MCF 10A (cell line): ENCODE measurements at regions not wholly inside any gene's neighbourhood (a gene's known extent, or its start where the extent isn't known, plus 50 kb on each side); places are given as distances from the start of the nearest gene placed in this dataset.
"Not testable (repeated sequence)": the region's sequence is repeated elsewhere in the genome, so short reads cannot be mapped to it uniquely, and the experiment has no call there.

ENCODE experiments used
- BruUV-seq: library from RNA; stranded (reverse); fragments of 400-500 nt; replicated peaks from 2 replicates; lab custom pipeline; 2021; lab: Mats Ljungman, UMichigan
- CTCF ChIA-PET: fragments of 300-600 bp; sonication (Branson Sonifier 250); formaldehyde crosslinking; extraction: SDS; loops from one replicate; lab custom pipeline; 2021; ENCODE audit warnings: antibody characterized with exemption, inconsistent platforms; lab: Yijun Ruan, JAX
- POLR2A ChIA-PET: fragments of 300-600, 350-650 bp; sonication (Branson Sonifier 250); formaldehyde crosslinking; extraction: SDS; loops from one replicate; lab custom pipeline; 2020; ENCODE audit warnings: antibody characterized with exemption, inconsistent platforms; lab: Yijun Ruan, JAX
- DNase-seq: peaks from one replicate; pipeline ENCODE4 v3.0.0-alpha.2; 2018; ENCODE audit not compliant: unreplicated experiment
- H3K27ac Mint-ChIP-seq: one replicate; pipeline ENCODE4 v1.8.0; 2022; ENCODE audit warnings: mild to moderate bottlenecking, low read depth, mixed read lengths; ENCODE audit not compliant: unreplicated experiment
- H3K27me3 Mint-ChIP-seq: one replicate; pipeline ENCODE4 v1.8.0; 2022; ENCODE audit warnings: mixed read lengths; ENCODE audit not compliant: insufficient read depth, unreplicated experiment
- H3K36me3 Mint-ChIP-seq: one replicate; pipeline ENCODE4 v1.8.0; 2022; ENCODE audit warnings: mild to moderate bottlenecking, moderate library complexity, mixed read lengths; ENCODE audit not compliant: insufficient read depth, unreplicated experiment
- H3K4me1 Mint-ChIP-seq: one replicate; pipeline ENCODE4 v1.8.0; 2022; ENCODE audit warnings: mixed read lengths; ENCODE audit not compliant: insufficient read depth, unreplicated experiment
- H3K4me3 Mint-ChIP-seq: one replicate; pipeline ENCODE4 v1.8.0; 2022; ENCODE audit warnings: mild to moderate bottlenecking, moderate library complexity, mixed read lengths; ENCODE audit not compliant: unreplicated experiment
- H3K9me3 Mint-ChIP-seq: one replicate; pipeline ENCODE4 v1.8.0; 2022; ENCODE audit warnings: mixed read lengths; ENCODE audit not compliant: unreplicated experiment
- intact Hi-C: fragments of 100-400 bp; cut with micrococcal nuclease; formaldehyde crosslinking; loops from 2 replicates; pipeline ENCODE4 v1.14.1; 2022
- TF ChIP-seq, protein P1 (sequence below): fragments of 200-600 bp; IDR thresholded peaks from one replicate; pipeline ENCODE4 v1.8.0; 2022; ENCODE audit warnings: antibody characterized with exemption, mild to moderate bottlenecking; ENCODE audit not compliant: unreplicated experiment

DNA sequence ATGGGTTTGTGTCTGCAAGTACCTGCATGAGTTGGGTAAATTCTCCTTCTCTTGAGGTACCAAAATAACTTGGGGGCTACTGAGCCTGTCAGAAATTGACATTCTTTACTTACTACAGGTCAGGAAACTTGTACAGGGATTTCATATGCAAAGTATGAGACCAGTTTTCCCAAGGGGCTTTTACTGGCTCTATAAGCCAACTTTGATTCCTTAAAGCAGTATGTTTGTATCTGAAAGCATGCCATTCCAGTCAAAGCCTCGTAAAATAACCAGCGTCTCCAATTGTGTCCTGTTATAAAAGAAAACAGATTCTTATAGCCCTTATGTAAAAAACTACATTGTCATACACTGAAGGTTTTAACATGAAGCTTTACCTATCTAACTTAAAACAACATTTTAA lies 90.2 kb downstream of the ZNF467 start:
- peaks cover 5% of the 10 kb centered on the region for H3K36me3 Mint-ChIP-seq
- peaks cover 39% of the 10 kb centered on the region for H3K27me3 Mint-ChIP-seq
- H3K27ac Mint-ChIP-seq, result no peak overlapping the region
- TF ChIP-seq, protein P1, sequence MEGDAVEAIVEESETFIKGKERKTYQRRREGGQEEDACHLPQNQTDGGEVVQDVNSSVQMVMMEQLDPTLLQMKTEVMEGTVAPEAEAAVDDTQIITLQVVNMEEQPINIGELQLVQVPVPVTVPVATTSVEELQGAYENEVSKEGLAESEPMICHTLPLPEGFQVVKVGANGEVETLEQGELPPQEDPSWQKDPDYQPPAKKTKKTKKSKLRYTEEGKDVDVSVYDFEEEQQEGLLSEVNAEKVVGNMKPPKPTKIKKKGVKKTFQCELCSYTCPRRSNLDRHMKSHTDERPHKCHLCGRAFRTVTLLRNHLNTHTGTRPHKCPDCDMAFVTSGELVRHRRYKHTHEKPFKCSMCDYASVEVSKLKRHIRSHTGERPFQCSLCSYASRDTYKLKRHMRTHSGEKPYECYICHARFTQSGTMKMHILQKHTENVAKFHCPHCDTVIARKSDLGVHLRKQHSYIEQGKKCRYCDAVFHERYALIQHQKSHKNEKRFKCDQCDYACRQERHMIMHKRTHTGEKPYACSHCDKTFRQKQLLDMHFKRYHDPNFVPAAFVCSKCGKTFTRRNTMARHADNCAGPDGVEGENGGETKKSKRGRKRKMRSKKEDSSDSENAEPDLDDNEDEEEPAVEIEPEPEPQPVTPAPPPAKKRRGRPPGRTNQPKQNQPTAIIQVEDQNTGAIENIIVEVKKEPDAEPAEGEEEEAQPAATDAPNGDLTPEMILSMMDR, result no peak
- POLR2A ChIA-PET, result no interaction called here
- H3K9me3 Mint-ChIP-seq, result no peaks in the 10 kb centered on the region
- no peak overlapping the region for H3K4me3 Mint-ChIP-seq
- peaks cover 6% of the 10 kb centered on the region for H3K4me1 Mint-ChIP-seq
- no TSS peak for BruUV-seq
- DNase-seq, result no peak
- intact Hi-C loops, result no loop called here
- CTCF ChIA-PET, result interaction anchor here (0.5 to 0.9 kb wide), 3 partner anchors 91 to 1345 kb away, joined by 3 read pairs; partner anchors contain the start of gene ABCB8

DNA sequence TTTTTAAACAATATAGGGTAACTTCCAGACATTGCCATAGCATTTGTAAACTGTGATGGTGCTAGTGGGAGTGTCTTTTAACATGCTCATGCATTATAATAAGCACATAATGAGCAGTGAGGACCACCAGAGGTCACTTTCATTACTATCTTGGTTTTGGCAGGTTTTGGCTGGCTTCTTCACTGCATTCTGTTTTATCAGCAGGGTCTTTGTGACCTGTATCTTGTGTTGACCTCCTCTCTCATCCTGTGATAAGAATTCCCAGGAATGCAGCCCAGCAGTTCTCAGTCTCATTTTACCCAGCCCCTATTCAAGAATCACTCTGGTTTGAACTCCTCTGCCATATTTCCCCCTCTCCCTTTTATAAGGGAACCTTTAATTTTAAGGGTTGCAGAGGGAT lies 91.3 kb downstream of the ZNF467 start:
- TF ChIP-seq, protein P1, result no peak
- no peaks in the 10 kb centered on the region for H3K9me3 Mint-ChIP-seq
- H3K4me1 Mint-ChIP-seq, result peaks cover 6% of the 10 kb centered on the region
- H3K27ac Mint-ChIP-seq, result no peak overlapping the region
- ChIA-PET POLR2A (no interaction called here), CTCF (interaction anchor here (1.6 kb wide), 1 partner anchor 11 kb away, joined by 5 read pairs; no protein-coding TSS in a partner anchor)
- no peak overlapping the region for H3K4me3 Mint-ChIP-seq
- peaks cover 5% of the 10 kb centered on the region for H3K36me3 Mint-ChIP-seq
- no peak for DNase-seq
- H3K27me3 Mint-ChIP-seq, result peaks cover 45% of the 10 kb centered on the region
- intact Hi-C loops, result no loop called here
- BruUV-seq, result no TSS peak

DNA sequence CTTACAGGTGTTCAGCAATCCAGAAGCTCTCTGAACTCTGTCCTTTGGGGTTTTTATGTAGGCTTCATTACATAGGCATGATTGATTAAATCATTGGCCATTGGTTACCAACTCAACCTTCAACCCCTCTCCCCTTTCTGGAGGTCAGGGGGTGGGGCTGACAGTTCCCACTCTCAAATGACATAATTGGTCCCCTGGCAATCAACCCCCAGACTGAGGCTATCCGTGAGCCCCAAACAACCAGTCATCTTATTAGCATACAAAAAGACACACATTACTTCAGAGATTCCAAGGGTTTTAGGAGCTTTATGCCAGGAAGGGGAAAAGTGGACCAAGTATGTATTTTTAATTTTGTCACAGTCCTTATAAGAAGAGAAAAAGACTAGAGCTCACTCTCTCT lies 92.1 kb downstream of the ZNF467 start:
- TF ChIP-seq, protein P1, result no peak
- Mint-ChIP-seq H3K36me3 (peaks cover 5% of the 10 kb centered on the region), H3K27ac (no peak overlapping the region), H3K4me3 (no peak overlapping the region), H3K9me3 (no peaks in the 10 kb centered on the region), H3K27me3 (peaks cover 52% of the 10 kb centered on the region), H3K4me1 (peaks cover 2% of the 10 kb centered on the region)
- no TSS peak for BruUV-seq
- ChIA-PET POLR2A (no interaction called here), CTCF (interaction anchor here (1.6 kb wide), 1 partner anchor 11 kb away, joined by 5 read pairs; no protein-coding TSS in a partner anchor)
- DNase-seq, result no peak
- intact Hi-C loops, result no loop called here

DNA sequence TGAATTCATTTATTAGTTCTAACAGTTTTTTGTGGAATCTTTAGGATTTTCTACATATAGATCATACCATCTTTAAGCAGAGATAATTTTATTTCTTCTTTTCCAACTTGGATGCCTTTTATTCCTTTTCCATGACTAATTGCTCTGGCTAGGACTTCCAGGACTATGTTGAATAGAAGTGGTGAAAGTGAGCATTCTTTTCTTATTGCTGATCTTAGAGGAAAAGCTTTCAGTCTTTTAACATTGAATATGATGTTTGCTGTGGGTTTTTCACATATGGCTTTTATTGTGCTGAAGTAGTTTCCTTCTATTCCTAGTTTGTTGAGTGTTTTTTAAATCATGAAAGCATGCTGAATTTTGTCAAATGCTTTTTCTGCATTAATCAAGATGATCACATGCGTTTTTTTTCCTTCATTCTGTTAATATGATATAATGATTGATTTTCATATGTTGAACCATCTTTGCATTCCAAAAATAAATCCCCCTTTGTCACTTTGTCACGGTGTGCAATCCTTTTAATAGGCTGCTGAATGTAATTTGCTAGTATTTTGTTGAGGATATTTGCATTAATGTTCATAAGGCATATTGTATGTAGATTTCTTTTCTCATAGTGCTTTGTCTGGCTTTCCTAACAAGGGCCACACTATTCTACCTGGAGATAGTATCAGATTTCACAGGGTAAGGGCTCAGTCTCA lies 92.9 kb downstream of the ZNF467 start:
- TF ChIP-seq, protein P1, result no peak
- ChIA-PET CTCF (interaction anchor here (1.6 kb wide), 1 partner anchor 10 kb away, joined by 5 read pairs; no protein-coding TSS in a partner anchor), POLR2A (interaction anchor here (0.6 kb wide), 1 partner anchor 302 kb away, joined by 3 read pairs; no protein-coding TSS in a partner anchor)
- no peak for DNase-seq
- peaks cover 60% of the 10 kb centered on the region for H3K27me3 Mint-ChIP-seq
- no peaks in the 10 kb centered on the region for H3K4me1 Mint-ChIP-seq
- intact Hi-C loops, result no loop called here
- BruUV-seq, result no TSS peak
- H3K36me3 Mint-ChIP-seq, result peaks cover 5% of the 10 kb centered on the region
- no peaks in the 10 kb centered on the region for H3K9me3 Mint-ChIP-seq
- no peak overlapping the region for H3K4me3 Mint-ChIP-seq
- no peak overlapping the region for H3K27ac Mint-ChIP-seq

DNA sequence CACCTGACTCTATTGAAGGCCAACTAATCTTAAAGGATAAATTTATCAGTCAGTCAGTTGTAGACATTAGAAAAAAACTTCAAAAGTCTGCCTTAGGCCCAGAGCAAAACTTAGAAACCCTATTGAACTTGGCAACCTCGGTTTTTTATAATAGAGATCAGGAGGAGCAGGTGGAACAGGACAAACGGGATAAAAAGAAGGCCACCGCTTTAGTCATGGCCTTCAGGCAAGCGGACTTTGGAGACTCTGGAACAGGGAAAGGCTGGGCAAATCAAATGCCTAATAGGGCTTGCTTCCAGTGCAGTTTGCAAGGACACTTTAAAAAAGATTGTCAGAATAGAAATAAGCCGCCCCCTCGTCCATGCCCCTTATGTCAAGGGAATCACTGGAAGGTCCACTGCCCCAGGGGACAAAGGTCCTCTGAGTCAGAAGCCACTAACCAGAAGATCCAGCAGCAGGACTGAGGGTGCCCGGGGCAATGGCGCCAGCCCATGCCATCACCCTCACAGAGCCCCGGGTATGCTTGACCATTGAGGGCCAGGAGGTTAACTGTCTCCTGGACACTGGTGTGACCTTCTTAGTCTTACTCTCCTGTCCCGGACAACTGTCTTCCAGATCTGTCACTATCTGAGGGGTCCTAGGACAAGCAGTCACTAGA lies 98.5 kb downstream of the ZNF467 start:
- POLR2A ChIA-PET, DNase-seq, H3K4me3 Mint-ChIP-seq, intact Hi-C loops, H3K36me3 Mint-ChIP-seq, H3K27ac Mint-ChIP-seq, CTCF ChIA-PET, H3K9me3 Mint-ChIP-seq, BruUV-seq, H3K4me1 Mint-ChIP-seq: not testable (repeated sequence)
- peaks cover 90% of the 10 kb centered on the region for H3K27me3 Mint-ChIP-seq
